Stimulated activated naive CD4-positive, alpha-beta T cell (primary cell): ENCODE measurements at regions not wholly inside any gene's neighbourhood (a gene's known extent, or its start where the extent isn't known, plus 50 kb on each side); places are given as distances from the start of the nearest gene placed in this dataset.

ENCODE experiments used
- DNase-seq, 6 experiments: peaks; one replicate each; lab custom pipeline; 2025; lab: John Stamatoyannopoulos, UW

DNA sequence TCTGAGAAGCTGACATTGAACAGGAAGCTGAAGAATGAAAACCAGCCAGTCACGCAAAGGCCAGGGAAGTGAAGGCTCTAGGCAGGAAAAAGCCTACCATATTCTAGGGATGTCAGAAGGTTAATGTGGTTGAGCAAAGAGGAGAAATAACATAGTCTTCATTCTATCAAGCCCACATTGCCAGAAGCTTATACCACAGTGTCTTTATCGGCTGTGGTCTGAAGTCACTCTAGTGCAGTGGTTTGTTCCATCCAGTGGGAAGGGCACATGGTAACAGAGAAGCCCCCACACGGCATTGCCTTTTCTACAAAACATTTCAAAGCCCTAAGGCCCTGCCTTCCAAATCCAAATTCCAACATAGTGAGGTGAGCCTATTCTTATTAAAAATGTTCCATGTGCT, 311.3 kb downstream of the TNS1 start:
- DNase-seq: no peak

DNA sequence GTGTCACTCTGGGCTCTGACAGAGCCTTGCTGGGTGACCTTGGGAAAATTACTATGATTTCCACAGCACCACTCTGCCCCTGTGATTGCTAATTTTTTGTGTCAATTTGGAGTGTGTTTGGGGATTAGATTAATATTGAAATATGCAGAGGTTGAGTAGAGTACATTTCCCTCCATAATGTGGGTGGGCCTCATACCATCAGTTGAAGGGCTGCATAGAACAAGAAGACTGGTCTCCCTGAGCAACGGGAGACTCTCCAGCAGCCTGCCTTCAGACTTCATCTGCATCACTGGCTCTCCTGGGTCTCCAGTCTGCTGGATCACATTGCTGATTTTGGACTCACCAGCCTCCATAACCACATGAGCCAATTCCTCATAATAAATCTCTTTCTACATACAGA, 313.7 kb downstream of the TNS1 start:
- DNase-seq: no peak

DNA sequence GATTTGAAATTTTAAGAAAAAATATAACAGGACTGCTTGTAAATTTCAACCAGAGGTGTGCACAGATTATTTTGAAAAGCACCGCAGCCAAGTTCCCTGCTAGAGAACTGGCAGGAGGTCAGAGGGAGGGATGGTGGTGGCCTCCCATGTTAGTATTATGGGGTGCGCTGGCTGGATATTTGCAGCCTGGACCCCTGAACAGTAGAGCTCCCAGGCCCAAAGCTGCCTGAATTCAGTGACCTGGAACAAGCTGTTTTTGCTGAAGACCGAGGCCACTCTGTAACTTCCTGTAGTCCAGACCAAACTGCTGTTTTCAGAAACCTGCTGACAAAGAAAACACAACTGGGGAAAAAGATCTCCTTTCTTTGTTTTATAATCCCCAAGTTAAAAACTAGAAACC, 314.3 kb downstream of the TNS1 start:
- DNase-seq: no peak

DNA sequence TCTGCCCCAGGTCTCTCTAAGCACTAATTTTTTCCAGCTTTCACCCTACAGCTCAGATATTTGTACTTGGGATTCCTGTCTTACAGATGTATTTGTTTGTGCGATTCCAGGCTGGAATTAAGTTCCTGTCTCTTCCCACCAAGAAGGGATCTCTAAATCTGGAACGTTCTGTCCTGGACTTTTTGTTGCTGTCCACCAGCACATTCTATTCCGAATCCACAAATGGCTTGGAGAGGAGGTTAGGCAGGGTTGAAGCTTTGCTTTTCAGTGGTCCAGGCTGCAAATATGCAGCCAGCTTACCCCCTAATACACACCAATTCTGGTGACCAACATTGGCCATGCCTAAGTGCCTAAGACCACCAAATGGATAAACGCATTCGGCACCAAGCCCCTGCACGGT, 315.0 kb downstream of the TNS1 start:
- DNase-seq: no peak

- no peak for DNase-seq
These were observed 317.6 kb downstream of the TNS1 start for GRCh38 chr2:217685255-217685605.

- no peak for DNase-seq
These were observed 318.2 kb downstream of the TNS1 start for GRCh38 chr2:217684431-217685254.

GRCh38 chr2:217683106-217683870, 319.5 kb downstream of the TNS1 start:
- DNase-seq: no peak

- no peak for DNase-seq
These were observed 321.0 kb downstream of the TNS1 start for GRCh38 chr2:217681791-217682190.

DNA sequence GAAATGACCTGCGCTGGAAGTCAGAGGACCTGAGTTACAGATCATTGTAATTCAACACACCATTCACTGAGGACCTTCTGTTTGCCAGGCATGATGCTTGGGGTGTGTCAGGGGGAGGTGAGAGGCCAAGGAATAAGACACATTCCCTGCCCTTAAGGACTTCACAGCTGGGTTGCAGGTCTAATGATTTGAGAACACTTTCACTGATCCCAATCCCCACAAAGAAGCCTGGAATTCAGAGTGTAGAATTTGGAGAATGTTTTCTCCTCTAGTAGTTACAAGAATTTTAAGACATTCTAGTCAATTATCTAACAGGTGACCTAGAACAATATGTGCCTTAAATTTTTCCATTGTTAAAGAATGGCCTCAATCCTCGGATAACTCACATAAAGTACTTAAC, 322.4 kb downstream of the TNS1 start:
- DNase-seq: no peak

GRCh38 chr2:217673627-217674026, 329.2 kb downstream of the TNS1 start:
- DNase-seq: no peak

DNA sequence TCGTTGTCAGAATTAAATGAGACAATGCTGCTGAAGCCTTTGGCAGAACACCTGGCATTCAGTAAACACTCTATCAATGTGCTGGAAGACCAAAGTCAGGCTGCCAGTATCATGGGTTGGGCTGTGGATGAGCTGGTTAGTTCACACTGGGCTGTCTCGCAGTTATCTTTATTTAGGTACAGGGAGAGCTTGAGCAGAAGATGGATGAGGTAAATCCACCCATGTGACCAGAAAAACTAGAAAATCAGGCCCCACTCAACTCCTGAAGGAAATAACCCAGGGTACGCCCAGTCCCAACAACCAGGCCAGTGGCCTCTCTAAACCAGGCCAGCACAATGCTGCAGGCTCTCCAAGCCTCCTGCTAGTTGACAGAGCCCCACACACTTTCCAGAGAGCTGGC, 330.3 kb downstream of the TNS1 start:
- no peak for DNase-seq

DNA sequence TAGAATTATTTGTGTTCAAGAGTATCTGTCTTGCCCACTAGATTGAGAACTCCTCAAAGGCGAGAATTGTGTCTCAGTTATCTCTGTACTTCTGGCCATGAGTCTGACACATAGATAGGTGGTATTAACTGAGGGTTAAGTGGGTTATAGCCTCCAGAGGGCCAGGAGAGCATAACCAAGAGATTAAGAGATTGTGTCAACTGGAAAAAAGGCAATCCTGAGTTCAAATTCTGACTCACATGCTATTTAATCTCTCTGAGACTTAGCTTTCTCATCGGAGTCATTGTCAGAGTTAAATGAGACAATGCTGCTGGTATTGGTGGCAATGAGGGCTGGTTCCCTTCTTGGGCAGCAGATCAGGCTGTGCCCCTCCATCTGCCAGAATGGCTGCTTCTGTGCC, 330.9 kb downstream of the TNS1 start:
- no peak for DNase-seq

DNA sequence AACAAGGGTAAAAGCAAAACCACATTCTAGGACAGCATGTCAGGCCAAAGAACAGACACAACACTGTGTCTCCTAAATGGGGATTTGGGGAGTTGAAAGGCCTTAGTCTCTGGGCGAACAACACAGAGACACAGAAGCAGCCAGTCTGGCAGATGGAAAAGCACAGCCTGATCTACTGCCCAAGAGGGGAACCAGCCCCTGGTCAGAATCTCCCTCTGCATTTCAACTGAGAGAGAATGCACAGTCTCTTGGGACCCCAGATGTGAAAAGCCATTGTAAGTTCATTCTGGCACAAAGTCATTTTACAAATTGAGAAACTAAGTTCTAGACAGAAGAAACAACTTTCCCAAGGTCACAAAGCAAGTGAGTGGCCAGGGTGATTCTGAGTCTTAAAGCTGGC, 331.7 kb downstream of the TNS1 start:
- no peak for DNase-seq

GRCh38 chr2:217669831-217670230, 333.0 kb downstream of the TNS1 start:
- DNase-seq: no peak

GRCh38 chr2:217667512-217667911, 335.3 kb downstream of the TNS1 start:
- DNase-seq: no peak

GRCh38 chr2:217667035-217667434, 335.8 kb downstream of the TNS1 start:
- no peak for DNase-seq

- no peak for DNase-seq
These were observed 336.5 kb downstream of the TNS1 start for GRCh38 chr2:217666338-217666737.

DNA sequence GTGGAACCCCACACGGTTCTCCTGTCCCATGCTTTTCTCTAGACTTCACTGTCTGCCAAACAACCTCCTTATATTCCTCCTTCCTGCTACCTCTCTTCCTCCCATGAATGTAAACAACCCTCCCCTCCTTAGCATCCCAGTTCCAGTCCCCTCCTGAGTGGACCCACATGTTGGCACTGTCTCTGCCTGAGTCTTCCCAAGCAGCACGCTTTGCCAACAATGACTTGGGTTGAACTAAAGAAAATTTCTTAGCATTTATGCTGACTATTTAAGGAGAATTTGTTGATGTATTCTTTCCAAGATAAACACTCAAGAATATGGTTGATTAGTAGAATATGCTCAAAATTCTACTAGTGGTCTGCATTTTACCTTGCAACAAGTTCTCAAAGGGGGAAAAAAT, 338.0 kb downstream of the TNS1 start:
- DNase-seq: no peak

GRCh38 chr2:217662984-217663602, 339.7 kb downstream of the TNS1 start:
- no peak for DNase-seq

DNA sequence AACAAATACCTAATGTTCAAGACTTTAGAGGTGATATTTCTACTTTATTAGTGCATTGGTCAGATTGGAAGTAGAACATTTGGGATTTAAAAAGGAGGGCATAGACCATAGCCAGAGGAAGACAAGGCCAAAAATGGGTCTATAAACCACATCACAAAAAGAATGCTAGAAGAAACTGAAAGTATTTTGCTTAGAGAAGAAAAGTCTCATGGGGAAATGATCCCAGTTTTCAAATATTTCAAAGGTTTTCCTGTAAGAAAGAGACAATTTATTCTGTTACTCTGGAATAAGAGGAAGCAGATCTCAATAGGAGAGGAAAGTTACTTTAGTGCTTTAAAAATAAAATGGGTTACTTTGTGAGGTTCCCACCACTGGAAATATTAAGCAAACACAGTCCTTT, 341.4 kb downstream of the TNS1 start:
- DNase-seq: no peak

- no peak for DNase-seq
These were observed 342.4 kb downstream of the TNS1 start for GRCh38 chr2:217660423-217660822.

GRCh38 chr2:217658806-217659205, 344.0 kb downstream of the TNS1 start:
- DNase-seq: no peak

DNA sequence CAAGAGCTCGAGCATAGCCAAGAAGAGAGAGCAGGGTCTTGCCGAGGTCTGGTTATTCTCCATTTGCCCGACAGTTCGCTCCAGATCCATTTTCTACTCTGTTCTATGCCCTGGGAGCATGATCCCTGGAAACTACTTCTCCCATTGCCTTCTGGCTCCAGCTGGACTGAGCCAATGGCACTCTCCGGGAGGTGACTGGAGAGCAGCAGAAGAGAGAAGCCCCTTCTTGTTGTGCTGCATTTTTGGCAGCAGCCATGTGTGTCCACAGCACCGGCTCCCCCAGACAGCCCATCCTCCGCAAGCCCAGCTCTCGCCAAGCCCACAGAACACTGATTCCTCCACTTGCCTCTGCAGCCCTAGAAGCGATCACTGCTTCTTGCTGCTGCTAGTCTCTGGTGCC, 345.5 kb downstream of the TNS1 start:
- DNase-seq: no peak
